ENCODE measurements at regions not wholly inside any gene's neighbourhood (a gene's known extent, or its start where the extent isn't known, plus 50 kb on each side); places are given as distances from the start of the nearest gene placed in this dataset.
A peak's percentile ranks its signal among the peaks of the same experiment; 100 is the strongest.

DNA sequence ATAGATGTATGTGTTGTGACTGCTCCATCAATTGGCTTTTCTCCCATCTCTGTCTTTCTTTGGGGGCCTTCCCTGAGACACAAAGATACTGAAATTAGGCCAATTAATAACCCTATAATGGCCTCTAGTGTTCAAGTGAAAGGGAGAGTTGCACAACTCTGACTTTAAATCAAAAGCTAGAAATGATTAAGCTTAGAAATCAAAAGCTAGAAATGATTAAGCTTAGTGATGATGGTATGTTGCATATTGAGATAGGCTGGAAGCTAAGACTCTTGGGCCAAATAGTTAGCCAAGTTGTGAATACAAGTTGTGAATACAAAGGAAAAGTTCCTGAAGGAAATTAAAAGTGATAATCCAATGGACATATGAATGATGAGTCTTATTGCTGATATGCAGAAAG is 452.9 kb upstream of the AGA start:
- no peak overlapping the region for H3K4me3 ChIP-seq (ENCODE audit: low read depth, low read length)
- H3K79me2 ChIP-seq (ENCODE audit: control insufficient read depth, insufficient read depth, low read length, poor library complexity), result no peaks in the 10 kb centered on the region
- no peaks in the 10 kb centered on the region for H3K79me1 ChIP-seq (ENCODE audit: low read length)
- no peak overlapping the region for H3K4me2 ChIP-seq (ENCODE audit: low read length)
- H3K27ac ChIP-seq (ENCODE audit: low read depth, low read length), result no peak overlapping the region
- H3K36me3 ChIP-seq (ENCODE audit: control insufficient read depth in 1 of 2, insufficient read depth in 2 of 2, low read length in 2 of 2), result no peaks in the 10 kb centered on the region
- no peak overlapping the region for H2BK5ac ChIP-seq (ENCODE audit: low read depth, low read length, poor library complexity)
- no peak for DNase-seq
- H4K8ac ChIP-seq (ENCODE audit: low read depth, low read length), result no peak overlapping the region
- H3K9ac ChIP-seq (ENCODE audit: low read length), result no peak overlapping the region
- H3K23ac ChIP-seq (ENCODE audit: low read length), result no peak overlapping the region
- no peak overlapping the region for H3K14ac ChIP-seq (ENCODE audit: low read length)
- no peak overlapping the region for H2BK120ac ChIP-seq (ENCODE audit: insufficient read depth, low read length, poor library complexity)
- H4K91ac ChIP-seq (ENCODE audit: low read depth, low read length), result no peak overlapping the region
- H2AFZ ChIP-seq (ENCODE audit: insufficient read depth, low read length, poor library complexity), result no peak overlapping the region
- no peak overlapping the region for H3K18ac ChIP-seq (ENCODE audit: low read length)
- H2AK5ac ChIP-seq (ENCODE audit: low read length), result no peak overlapping the region
- no peak overlapping the region for H4K12ac ChIP-seq (ENCODE audit: low read depth, low read length)
- no peaks in the 10 kb centered on the region for H3K4me1 ChIP-seq (ENCODE audit: control insufficient read depth in 1 of 2, insufficient read depth in 2 of 2, low read length in 2 of 2)
- H3K27me3 ChIP-seq (ENCODE audit: insufficient read depth, low read length), result no peaks in the 10 kb centered on the region
- no peak overlapping the region for H3K4ac ChIP-seq (ENCODE audit: low read depth, low read length)
- no peaks in the 10 kb centered on the region for H3K9me3 ChIP-seq (ENCODE audit: insufficient read depth, low read depth, low read length)
- no peak overlapping the region for H2BK12ac ChIP-seq (ENCODE audit: low read length)

DNA sequence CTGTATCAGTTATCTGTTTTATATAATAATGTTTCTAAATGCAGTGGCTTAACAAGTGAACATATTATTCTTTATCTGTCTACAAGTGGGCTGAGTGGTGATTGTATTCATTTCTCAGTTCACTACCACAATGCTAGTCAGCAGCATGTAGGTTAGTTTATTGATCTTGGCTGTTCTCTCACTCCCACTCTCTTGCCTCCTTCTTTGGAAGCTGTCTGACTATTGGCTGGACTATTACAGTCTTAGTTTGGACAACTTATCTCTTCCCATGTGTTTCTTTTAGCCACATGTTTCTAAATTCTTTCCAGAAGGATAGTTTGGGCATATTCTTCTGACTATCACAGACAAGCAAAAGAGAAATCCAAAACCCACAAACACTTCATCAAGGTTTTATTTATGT is 459.5 kb upstream of the AGA start:
- no peaks in the 10 kb centered on the region for H3K9me3 ChIP-seq (ENCODE audit: insufficient read depth, low read depth, low read length)
- no peak overlapping the region for H3K9ac ChIP-seq (ENCODE audit: low read length)
- H4K8ac ChIP-seq (ENCODE audit: low read depth, low read length), result no peak overlapping the region
- no peak overlapping the region for H3K4me3 ChIP-seq (ENCODE audit: low read depth, low read length)
- H3K27ac ChIP-seq (ENCODE audit: low read depth, low read length), result no peak overlapping the region
- H4K91ac ChIP-seq (ENCODE audit: low read depth, low read length), result no peak overlapping the region
- no peak overlapping the region for H3K4ac ChIP-seq (ENCODE audit: low read depth, low read length)
- no peaks in the 10 kb centered on the region for H3K27me3 ChIP-seq (ENCODE audit: insufficient read depth, low read length)
- H2AFZ ChIP-seq (ENCODE audit: insufficient read depth, low read length, poor library complexity), result no peak overlapping the region
- H3K79me2 ChIP-seq (ENCODE audit: control insufficient read depth, insufficient read depth, low read length, poor library complexity), result no peaks in the 10 kb centered on the region
- H3K4me1 ChIP-seq (ENCODE audit: control insufficient read depth in 1 of 2, insufficient read depth in 2 of 2, low read length in 2 of 2), result no peaks in the 10 kb centered on the region
- no peaks in the 10 kb centered on the region for H3K79me1 ChIP-seq (ENCODE audit: low read length)
- H2BK12ac ChIP-seq (ENCODE audit: low read length), result no peak overlapping the region
- H3K14ac ChIP-seq (ENCODE audit: low read length), result no peak overlapping the region
- no peak for DNase-seq
- H2BK120ac ChIP-seq (ENCODE audit: insufficient read depth, low read length, poor library complexity), result no peak overlapping the region
- H3K23ac ChIP-seq (ENCODE audit: low read length), result no peak overlapping the region
- H4K12ac ChIP-seq (ENCODE audit: low read depth, low read length), result no peak overlapping the region
- no peak overlapping the region for H2BK5ac ChIP-seq (ENCODE audit: low read depth, low read length, poor library complexity)
- no peak overlapping the region for H2AK5ac ChIP-seq (ENCODE audit: low read length)
- H3K18ac ChIP-seq (ENCODE audit: low read length), result no peak overlapping the region
- H3K36me3 ChIP-seq (ENCODE audit: control insufficient read depth in 1 of 2, insufficient read depth in 2 of 2, low read length in 2 of 2), result no peaks in the 10 kb centered on the region
- no peak overlapping the region for H3K4me2 ChIP-seq (ENCODE audit: low read length)

DNA sequence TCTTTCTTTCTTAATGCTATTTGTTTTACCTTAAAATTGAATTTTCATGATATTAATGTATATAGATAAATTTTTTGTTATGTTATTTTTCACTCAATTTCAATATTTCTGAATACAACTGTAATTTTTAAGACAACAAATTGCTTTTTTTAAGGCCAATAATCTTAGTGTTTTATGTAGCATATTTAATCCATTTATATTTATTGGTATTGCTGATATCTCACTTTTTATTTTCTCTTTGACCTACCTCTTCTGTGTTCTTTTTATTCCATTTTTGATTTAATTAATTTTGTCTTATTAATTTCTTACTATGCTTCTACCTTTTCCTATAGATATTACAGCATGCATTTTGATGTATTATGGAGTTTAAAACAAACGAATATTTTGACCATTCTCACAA is 460.1 kb upstream of the AGA start:
- H4K12ac ChIP-seq (ENCODE audit: low read depth, low read length), result no peak overlapping the region
- H4K8ac ChIP-seq (ENCODE audit: low read depth, low read length), result no peak overlapping the region
- no peak overlapping the region for H2BK120ac ChIP-seq (ENCODE audit: insufficient read depth, low read length, poor library complexity)
- no peaks in the 10 kb centered on the region for H3K9me3 ChIP-seq (ENCODE audit: insufficient read depth, low read depth, low read length)
- H3K27ac ChIP-seq (ENCODE audit: low read depth, low read length), result no peak overlapping the region
- no peak overlapping the region for H3K4me3 ChIP-seq (ENCODE audit: low read depth, low read length)
- H3K36me3 ChIP-seq (ENCODE audit: control insufficient read depth in 1 of 2, insufficient read depth in 2 of 2, low read length in 2 of 2), result no peaks in the 10 kb centered on the region
- no peak overlapping the region for H2BK12ac ChIP-seq (ENCODE audit: low read length)
- H3K9ac ChIP-seq (ENCODE audit: low read length), result no peak overlapping the region
- no peaks in the 10 kb centered on the region for H3K4me1 ChIP-seq (ENCODE audit: control insufficient read depth in 1 of 2, insufficient read depth in 2 of 2, low read length in 2 of 2)
- no peak overlapping the region for H2AFZ ChIP-seq (ENCODE audit: insufficient read depth, low read length, poor library complexity)
- no peak overlapping the region for H3K4ac ChIP-seq (ENCODE audit: low read depth, low read length)
- no peak overlapping the region for H3K14ac ChIP-seq (ENCODE audit: low read length)
- WGBS (ENCODE audit: extremely low coverage, insufficient coverage, insufficient read length), result no CpG with 5 or more reads among the region's 1 CpG
- no peak overlapping the region for H2BK5ac ChIP-seq (ENCODE audit: low read depth, low read length, poor library complexity)
- H4K91ac ChIP-seq (ENCODE audit: low read depth, low read length), result no peak overlapping the region
- no peak overlapping the region for H3K4me2 ChIP-seq (ENCODE audit: low read length)
- no peak overlapping the region for H3K23ac ChIP-seq (ENCODE audit: low read length)
- H3K79me2 ChIP-seq (ENCODE audit: control insufficient read depth, insufficient read depth, low read length, poor library complexity), result no peaks in the 10 kb centered on the region
- H3K79me1 ChIP-seq (ENCODE audit: low read length), result no peaks in the 10 kb centered on the region
- no peak for DNase-seq
- no peak overlapping the region for H2AK5ac ChIP-seq (ENCODE audit: low read length)
- no peak overlapping the region for H3K18ac ChIP-seq (ENCODE audit: low read length)
- no peaks in the 10 kb centered on the region for H3K27me3 ChIP-seq (ENCODE audit: insufficient read depth, low read length)

DNA sequence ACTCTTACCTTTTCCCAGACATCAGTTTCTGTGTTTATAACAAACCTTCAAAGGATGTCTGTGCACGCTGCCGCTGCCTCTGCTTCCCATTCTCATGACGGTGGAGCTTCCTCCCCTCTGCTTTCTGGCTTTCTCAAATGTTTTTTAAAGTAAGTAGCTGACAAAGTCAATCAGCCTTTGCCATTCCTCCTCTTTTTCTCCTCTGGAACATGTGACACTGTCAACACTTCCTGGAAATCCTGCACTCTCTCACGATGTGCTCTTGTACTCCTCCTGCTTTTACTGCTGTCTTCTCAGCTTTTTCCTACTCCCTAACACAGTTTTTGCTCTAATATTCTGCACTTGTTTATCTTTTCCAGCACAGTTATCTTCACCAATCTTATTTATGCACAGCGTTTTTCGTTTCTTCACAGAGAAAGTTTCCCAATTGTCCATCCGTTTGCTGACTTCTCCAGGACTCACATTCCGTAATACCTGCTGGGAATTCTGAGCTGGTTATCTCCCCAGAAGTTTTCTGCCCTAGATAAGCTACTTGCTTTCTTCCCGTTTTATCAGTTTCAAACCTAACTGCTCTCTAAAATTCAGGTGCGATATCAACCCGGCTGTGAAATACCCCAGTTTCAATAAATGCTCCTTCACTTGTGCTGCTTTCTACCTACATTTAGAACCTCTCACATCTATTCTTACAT is 465.6 kb upstream of the AGA start:
- H3K9ac ChIP-seq (ENCODE audit: low read length), result no peak overlapping the region
- no peak overlapping the region for H3K18ac ChIP-seq (ENCODE audit: low read length)
- H3K79me2 ChIP-seq (ENCODE audit: control insufficient read depth, insufficient read depth, low read length, poor library complexity), result no peaks in the 10 kb centered on the region
- H2AFZ ChIP-seq (ENCODE audit: insufficient read depth, low read length, poor library complexity), result no peak overlapping the region
- H4K12ac ChIP-seq (ENCODE audit: low read depth, low read length), result no peak overlapping the region
- peaks cover 8% of the 10 kb centered on the region for H3K9me3 ChIP-seq (ENCODE audit: insufficient read depth, low read depth, low read length)
- H2BK5ac ChIP-seq (ENCODE audit: low read depth, low read length, poor library complexity), result no peak overlapping the region
- H3K36me3 ChIP-seq (ENCODE audit: control insufficient read depth in 1 of 2, insufficient read depth in 2 of 2, low read length in 2 of 2), result peaks cover 0 to 2% of the 10 kb centered on the region in 2 experiments
- H3K27ac ChIP-seq (ENCODE audit: low read depth, low read length), result no peak overlapping the region
- no CpG with 5 or more reads among the region's 11 CpGs for WGBS (ENCODE audit: extremely low coverage, insufficient coverage, insufficient read length)
- H3K4me1 ChIP-seq (ENCODE audit: control insufficient read depth in 1 of 2, insufficient read depth in 2 of 2, low read length in 2 of 2), result no peaks in the 10 kb centered on the region
- H4K91ac ChIP-seq (ENCODE audit: low read depth, low read length), result no peak overlapping the region
- peak; percentile 1 to 25 for DNase-seq
- no peak overlapping the region for H3K4me3 ChIP-seq (ENCODE audit: low read depth, low read length)
- H3K23ac ChIP-seq (ENCODE audit: low read length), result no peak overlapping the region
- no peak overlapping the region for H3K4ac ChIP-seq (ENCODE audit: low read depth, low read length)
- no peak overlapping the region for H2BK120ac ChIP-seq (ENCODE audit: insufficient read depth, low read length, poor library complexity)
- H3K4me2 ChIP-seq (ENCODE audit: low read length), result peak overlapping the region; percentile 52
- H2AK5ac ChIP-seq (ENCODE audit: low read length), result no peak overlapping the region
- no peaks in the 10 kb centered on the region for H3K27me3 ChIP-seq (ENCODE audit: insufficient read depth, low read length)
- H3K14ac ChIP-seq (ENCODE audit: low read length), result no peak overlapping the region
- no peak overlapping the region for H4K8ac ChIP-seq (ENCODE audit: low read depth, low read length)
- H2BK12ac ChIP-seq (ENCODE audit: low read length), result no peak overlapping the region
- H3K79me1 ChIP-seq (ENCODE audit: low read length), result no peaks in the 10 kb centered on the region
